Thyroid gland (tissue), 4 donors: ENCODE measurements at regions not wholly inside any gene's neighbourhood (a gene's known extent, or its start where the extent isn't known, plus 50 kb on each side); places are given as distances from the start of the nearest gene placed in this dataset.

Experiments used
- DNase-seq, 2 donors: peaks; one replicate each; pipeline ENCODE4 v3.0.0-alpha.2; 2019
- H3K27ac ChIP-seq, 3 donors: fragments of 200-600 bp; sonication (generic); 1 replicate in 2 of 3; 2 replicates in 1 of 3; pipeline ENCODE4 v1.5.1; 2016 to 2019; ENCODE audit warnings: mild to moderate bottlenecking in 1 of 3, moderate library complexity in 1 of 3
- H3K27me3 ChIP-seq: fragments of 200-600 bp; sonication (generic); one replicate; pipeline ENCODE4 v1.5.1; 2019
- H3K36me3 ChIP-seq, 2 donors: fragments of 200-600 bp; sonication (generic); one replicate each; pipeline ENCODE4 v1.5.1; 2016 to 2019
- H3K4me1 ChIP-seq, 2 donors: fragments of 200-600 bp; sonication (generic); one replicate each; pipeline ENCODE4 v1.5.1; 2017 to 2019
- H3K4me3 ChIP-seq, 3 donors: fragments of 200-600 bp; sonication (generic); replicated peaks in 1 of 3; 1 replicate in 2 of 3; 2 replicates in 1 of 3; pipeline ENCODE4 v1.5.1; 2016; ENCODE audit warnings: mild to moderate bottlenecking in 1 of 3
- H3K9me3 ChIP-seq: fragments of 200-600 bp; sonication (generic); one replicate; pipeline ENCODE4 v1.5.1; 2017
- POLR2A ChIP-seq, 2 donors: fragments of 450-650 bp; IDR thresholded peaks; one replicate each; pipeline ENCODE4 v1.6.1; 2017; ENCODE audit warnings: antibody characterized with exemption in 2 of 2, mild to moderate bottlenecking in 2 of 2, moderate library complexity in 1 of 2
- WGBS, 2 donors: methylation state at CpG; one replicate each; pipeline ENCODE4 v1.1.5; 2017; 5-methylcytosine and 5-hydroxymethylcytosine counted together
- intact Hi-C: fragments of 100-400 bp; cut with DNase I; formaldehyde crosslinking; loops from one replicate; pipeline ENCODE4 v1.15.1; 2023
- TF ChIP-seq, protein P1 (sequence below), 6 experiments: fragments of 200-600 bp in 3 of 6; fragments of 450-650 bp in 3 of 6; sonication (generic) in 3 of 6; IDR thresholded peaks; one replicate each; pipeline ENCODE4 v1.5.1; 2016 to 2019; ENCODE audit warnings: antibody characterized with exemption in 6 of 6, mild to moderate bottlenecking in 2 of 6, inconsistent platforms in 1 of 6, moderate library complexity in 1 of 6

DNA sequence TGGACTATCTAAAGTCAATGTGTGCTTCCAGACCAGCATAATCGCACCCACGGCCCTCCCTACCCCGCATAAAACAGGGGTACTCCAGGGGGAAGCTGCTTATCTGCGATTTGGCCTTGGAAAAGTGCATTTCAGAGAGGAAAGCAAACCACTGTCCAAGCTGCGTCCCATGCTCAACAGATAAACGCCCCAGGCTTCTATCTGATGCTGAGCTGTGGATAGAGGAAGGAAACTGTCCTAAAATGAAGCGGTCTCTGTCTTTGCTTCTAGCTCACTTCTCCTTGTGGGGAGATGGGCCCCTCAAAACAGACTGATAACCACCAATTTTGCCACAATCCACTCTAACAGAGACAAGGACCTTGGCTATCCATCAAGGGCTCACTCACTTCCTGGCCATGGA lies 160.5 kb upstream of the TNRC6C start:
- Histone ChIP-seq H3K9me3 (no peaks in the 10 kb centered on the region), H3K4me1 (no peaks in the 10 kb centered on the region), H3K4me3 (no peak overlapping the region), H3K27ac (no peak overlapping the region), H3K36me3 (no peaks in the 10 kb centered on the region), H3K27me3 (no peaks in the 10 kb centered on the region)
- intact Hi-C loops: no loop called here
- no peak for DNase-seq
- 92 to 94% methylated on average over 7 of the region's 7 CpGs for WGBS, 2 donors
- TF ChIP-seq, protein P1, sequence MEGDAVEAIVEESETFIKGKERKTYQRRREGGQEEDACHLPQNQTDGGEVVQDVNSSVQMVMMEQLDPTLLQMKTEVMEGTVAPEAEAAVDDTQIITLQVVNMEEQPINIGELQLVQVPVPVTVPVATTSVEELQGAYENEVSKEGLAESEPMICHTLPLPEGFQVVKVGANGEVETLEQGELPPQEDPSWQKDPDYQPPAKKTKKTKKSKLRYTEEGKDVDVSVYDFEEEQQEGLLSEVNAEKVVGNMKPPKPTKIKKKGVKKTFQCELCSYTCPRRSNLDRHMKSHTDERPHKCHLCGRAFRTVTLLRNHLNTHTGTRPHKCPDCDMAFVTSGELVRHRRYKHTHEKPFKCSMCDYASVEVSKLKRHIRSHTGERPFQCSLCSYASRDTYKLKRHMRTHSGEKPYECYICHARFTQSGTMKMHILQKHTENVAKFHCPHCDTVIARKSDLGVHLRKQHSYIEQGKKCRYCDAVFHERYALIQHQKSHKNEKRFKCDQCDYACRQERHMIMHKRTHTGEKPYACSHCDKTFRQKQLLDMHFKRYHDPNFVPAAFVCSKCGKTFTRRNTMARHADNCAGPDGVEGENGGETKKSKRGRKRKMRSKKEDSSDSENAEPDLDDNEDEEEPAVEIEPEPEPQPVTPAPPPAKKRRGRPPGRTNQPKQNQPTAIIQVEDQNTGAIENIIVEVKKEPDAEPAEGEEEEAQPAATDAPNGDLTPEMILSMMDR (IDR thresholded peaks at IDR 0.05): no peak
- no peak for TF ChIP-seq POLR2A (IDR thresholded peaks at IDR 0.05)

DNA sequence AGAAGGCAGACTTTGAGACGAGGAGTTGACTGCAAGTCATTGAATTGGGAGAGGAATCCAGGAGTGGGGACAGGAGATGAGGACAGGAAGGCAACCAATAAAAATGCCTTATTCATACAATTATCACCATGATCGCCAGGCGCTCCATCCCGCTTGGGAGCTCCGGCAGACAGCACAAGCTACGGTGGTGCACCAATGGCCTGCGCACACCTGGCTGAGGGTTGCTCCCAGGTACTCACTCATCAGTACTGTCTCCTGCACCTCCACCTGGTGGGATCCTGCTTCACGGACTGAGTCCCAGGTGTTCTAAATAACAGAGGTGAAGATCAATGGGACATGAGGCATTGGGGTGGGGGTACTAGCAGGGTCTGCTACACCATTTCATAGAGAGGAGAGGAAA lies 160.0 kb upstream of the TNRC6C start:
- no peaks in the 10 kb centered on the region for H3K4me1 ChIP-seq
- H3K27ac ChIP-seq: no peak overlapping the region
- H3K36me3 ChIP-seq: no peaks in the 10 kb centered on the region
- TF ChIP-seq, protein P1 (IDR thresholded peaks at IDR 0.05): no peak
- no peak for TF ChIP-seq POLR2A (IDR thresholded peaks at IDR 0.05)
- DNase-seq: no peak
- no peaks in the 10 kb centered on the region for H3K9me3 ChIP-seq
- no peaks in the 10 kb centered on the region for H3K27me3 ChIP-seq
- no peak overlapping the region for H3K4me3 ChIP-seq
- WGBS, 2 donors: 95 to 100% methylated on average over 1 to 8 of the region's 8 CpGs
- intact Hi-C loops: no loop called here

- TF ChIP-seq POLR2A (IDR thresholded peaks at IDR 0.05): no peak
- TF ChIP-seq, protein P1 (IDR thresholded peaks at IDR 0.05): no peak
- H3K4me1 ChIP-seq: no peaks in the 10 kb centered on the region
- no peak overlapping the region for H3K4me3 ChIP-seq
- 85 to 92% methylated on average over 15 of the region's 15 CpGs for WGBS, 2 donors
- H3K9me3 ChIP-seq: no peaks in the 10 kb centered on the region
- no peak overlapping the region for H3K27ac ChIP-seq
- intact Hi-C loops: no loop called here
- no peaks in the 10 kb centered on the region for H3K27me3 ChIP-seq
- H3K36me3 ChIP-seq: no peaks in the 10 kb centered on the region
- no peak for DNase-seq
Measured at GRCh38 chr17:77800816-77801215, 157.7 kb upstream of the TNRC6C start.

DNA sequence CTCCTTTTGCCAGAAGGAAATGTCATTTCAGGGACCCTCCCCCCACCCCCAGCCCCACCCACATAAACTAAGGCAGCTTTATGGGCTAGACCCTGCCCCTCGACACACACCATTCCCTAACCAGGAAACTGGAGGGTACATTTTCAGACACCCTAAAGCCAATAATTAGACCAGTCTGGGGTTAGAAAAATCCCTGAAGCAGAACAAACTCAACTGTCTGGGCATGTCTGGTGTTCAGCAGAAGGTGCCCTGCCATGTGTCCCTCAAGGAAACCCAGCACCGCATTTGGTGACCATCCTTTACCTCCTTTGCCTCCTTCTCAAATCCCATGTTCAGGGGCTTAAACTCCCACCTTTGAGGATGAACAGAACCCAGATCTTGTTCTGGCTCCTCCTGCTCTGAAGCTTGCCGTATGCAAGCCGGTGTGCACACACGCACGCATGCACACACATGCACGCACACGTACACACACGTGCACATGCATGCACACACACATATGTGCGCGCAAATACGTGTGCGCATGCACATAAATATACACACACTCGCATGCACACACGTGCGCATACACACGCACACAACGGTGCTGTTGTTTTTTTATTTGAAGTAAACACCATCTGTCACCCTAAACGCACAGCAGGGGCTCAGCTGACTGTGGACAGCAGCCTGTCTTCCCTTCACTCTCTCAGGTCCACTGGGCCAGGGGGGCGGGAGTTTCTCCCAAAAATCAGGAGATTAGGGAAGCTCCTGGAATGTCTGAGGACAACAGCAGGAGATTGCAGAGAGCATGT lies 156.8 kb upstream of the TNRC6C start:
- TF ChIP-seq, protein P1 (IDR thresholded peaks at IDR 0.05): no peak
- TF ChIP-seq POLR2A (IDR thresholded peaks at IDR 0.05): no peak
- H3K4me1 ChIP-seq: no peaks in the 10 kb centered on the region
- no peak for DNase-seq
- WGBS, 2 donors: 80 to 82% methylated on average over 20 of the region's 20 CpGs
- H3K27me3 ChIP-seq: no peaks in the 10 kb centered on the region
- no peaks in the 10 kb centered on the region for H3K36me3 ChIP-seq
- H3K4me3 ChIP-seq: no peak overlapping the region
- no peak overlapping the region for H3K27ac ChIP-seq
- H3K9me3 ChIP-seq: no peaks in the 10 kb centered on the region
- intact Hi-C loops: no loop called here

DNA sequence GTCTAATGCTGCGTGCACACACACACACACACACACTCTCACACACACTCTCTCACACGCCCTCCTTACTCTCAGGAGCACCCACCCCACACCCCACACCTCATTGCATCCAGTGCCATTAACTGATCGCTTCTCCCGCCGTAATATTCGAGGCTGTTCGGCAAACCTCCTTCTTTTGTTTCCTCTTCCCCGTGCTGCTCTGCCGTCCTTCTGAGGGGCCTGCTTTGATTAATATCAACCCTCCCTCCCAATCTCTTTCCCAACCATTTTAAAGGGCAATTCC lies 156.2 kb upstream of the TNRC6C start:
- Histone ChIP-seq H3K27me3 (no peaks in the 10 kb centered on the region), H3K36me3 (no peaks in the 10 kb centered on the region), H3K4me1 (no peaks in the 10 kb centered on the region), H3K4me3 (no peak overlapping the region), H3K27ac (no peak overlapping the region), H3K9me3 (no peaks in the 10 kb centered on the region)
- no peak for TF ChIP-seq POLR2A (IDR thresholded peaks at IDR 0.05)
- TF ChIP-seq, protein P1 (IDR thresholded peaks at IDR 0.05): no peak
- intact Hi-C loops: no loop called here
- 23 to 24% methylated on average over 9 of the region's 9 CpGs for WGBS, 2 donors
- DNase-seq: no peak
